ENCODE measurements at regions not wholly inside any gene's neighbourhood (a gene's known extent, or its start where the extent isn't known, plus 50 kb on each side); places are given as distances from the start of the nearest gene placed in this dataset.
"Not testable (repeated sequence)": the region's sequence is repeated elsewhere in the genome, so short reads cannot be mapped to it uniquely, and the experiment has no call there.

DNA sequence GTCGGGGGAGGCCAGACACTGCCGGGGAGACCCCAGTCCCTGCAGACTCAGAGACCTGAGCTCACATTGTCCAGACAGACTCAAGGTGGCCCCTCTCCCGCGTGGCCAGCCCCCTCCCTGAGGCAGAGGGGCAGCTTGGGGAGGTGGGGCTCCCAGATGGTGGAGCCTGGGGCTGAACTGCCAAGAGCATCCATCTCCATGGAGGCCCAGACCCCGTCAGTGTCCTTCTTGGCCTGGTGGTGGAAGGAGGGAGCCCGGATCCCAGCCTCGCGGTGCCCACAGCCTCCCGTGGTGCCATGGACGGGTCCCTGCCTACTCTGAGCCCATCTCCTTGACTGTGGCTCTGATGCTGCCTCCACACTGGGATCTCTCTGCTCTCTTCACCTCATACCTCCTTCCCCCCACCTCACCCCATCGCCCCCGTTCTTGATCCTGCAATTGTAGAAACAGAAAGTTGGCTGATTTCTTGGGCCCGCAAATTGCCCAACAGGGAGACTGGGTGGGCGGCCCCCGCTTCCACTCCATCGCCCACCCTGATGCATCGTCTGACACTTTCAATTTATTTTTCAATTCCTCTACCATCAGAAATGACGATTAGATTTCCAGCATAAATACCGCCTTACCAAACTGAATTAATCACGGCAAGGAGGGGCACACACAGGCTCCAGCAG is 348.9 kb downstream of the MATN1 start:
- no peak for DNase-seq

DNA sequence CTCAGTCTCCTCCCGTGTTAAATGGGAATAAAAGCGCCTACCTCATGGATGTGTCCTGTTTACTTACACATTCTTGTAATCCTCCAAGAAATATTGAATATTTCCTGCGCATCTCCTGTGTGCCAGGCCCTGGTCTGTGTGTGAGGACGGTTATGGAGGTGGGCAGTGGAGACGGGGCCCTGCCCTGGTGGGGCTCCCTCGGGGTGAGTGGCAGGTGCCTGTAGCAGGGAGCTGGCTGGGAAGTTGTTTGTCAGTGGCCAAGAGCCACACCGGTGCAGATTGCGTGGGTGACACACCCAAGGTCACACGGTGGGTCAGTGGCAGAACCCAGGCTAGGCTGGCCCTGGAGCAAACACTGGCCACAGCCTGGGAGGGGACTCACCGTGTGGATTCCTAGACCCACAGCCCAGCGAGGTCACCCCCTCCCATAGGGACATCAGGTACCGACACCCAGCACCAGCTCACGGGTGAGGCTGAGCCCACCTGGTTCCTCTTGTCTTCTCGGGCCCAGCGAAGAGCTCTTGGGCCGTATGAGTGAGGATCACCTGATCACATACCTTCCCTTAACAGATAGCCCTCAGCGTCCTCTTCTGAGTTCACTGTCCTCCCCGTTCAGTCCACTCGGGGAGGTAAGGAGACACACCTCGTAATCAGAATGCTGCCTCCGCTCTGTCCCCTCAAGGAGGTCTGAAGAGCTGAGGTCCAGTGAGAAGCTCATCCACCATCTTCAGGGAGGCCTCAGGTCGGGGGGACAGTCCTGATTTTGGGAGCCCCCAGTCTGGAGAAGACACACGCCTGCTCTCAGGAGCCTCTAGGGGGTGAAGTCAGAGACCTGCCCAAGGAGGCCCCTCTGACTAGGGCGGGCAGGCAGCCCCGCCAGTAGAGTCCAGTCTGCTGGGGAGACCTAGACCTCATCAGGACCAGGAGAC is 349.6 kb downstream of the MATN1 start:
- DNase-seq, result no peak

GRCh38 chr1:30372792-30373433 is 350.5 kb downstream of the MATN1 start:
- DNase-seq, result no peak

GRCh38 chr1:30371888-30372791 is 351.2 kb downstream of the MATN1 start:
- no peak for DNase-seq

GRCh38 chr1:30371179-30371788 is 352.1 kb downstream of the MATN1 start:
- DNase-seq, result no peak

- no peak for DNase-seq
These were observed 354.6 kb downstream of the MATN1 start for GRCh38 chr1:30368651-30369240.

- no peak for DNase-seq
These were observed 356.5 kb downstream of the MATN1 start for GRCh38 chr1:30366911-30367310.

DNA sequence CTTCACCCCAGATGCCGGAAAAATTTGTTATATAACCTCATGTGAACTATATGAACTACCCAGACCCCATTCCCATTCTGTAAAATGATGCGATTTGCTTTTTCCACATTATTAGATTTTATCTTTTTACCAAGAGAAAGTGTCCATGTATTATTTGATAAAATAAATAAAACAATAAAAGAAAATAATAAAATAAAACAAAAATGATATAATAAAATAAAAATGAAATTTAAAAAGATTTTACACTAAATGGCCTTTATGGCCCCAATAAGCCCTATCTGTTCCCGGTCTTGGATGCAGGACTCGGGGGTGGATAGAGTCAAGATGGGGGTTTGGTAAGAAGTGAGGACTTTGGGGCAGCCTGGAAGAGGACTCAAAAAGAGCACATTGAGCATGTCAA is 357.2 kb downstream of the MATN1 start:
- DNase-seq, result no peak

- DNase-seq, result no peak
These were observed 357.8 kb downstream of the MATN1 start for GRCh38 chr1:30365596-30365995.

- no peak for DNase-seq
These were observed 360.4 kb downstream of the MATN1 start for GRCh38 chr1:30363031-30363430.

- DNase-seq, result no peak
These were observed 360.8 kb downstream of the MATN1 start for GRCh38 chr1:30362603-30362990.

DNA sequence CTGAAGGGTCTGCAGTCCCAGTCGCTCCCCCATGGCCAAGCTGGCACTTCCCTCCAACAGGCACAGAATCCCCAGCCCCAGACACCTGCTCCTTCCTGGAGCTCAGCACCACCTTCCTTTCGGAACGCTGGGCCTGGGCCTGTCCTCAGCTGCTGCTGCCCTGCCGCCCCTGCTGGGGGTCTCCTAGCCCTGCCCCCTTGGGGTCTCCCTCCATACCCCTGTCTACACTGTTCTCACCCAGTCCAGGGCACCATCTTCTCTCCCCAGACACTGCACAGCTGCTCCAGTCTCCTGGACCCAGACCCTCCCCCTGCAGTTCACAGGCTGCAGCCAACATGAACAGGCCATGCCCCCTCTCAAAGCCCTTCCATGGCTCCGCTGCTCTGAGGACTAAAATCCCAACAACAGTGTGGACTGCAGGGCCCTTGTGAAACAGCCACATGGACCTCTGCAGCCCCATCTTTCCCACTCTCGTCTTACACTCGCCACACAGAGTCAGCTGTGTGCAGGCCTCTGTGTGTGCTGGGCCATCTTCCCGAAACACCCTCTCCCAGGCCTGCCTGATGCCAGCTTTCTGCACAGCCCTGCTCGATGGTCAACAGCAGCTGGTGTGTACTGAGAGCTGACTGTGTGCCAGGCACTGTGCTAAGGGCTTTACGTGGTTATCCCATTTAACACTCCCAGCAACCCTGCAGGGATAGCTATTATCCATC is 361.3 kb downstream of the MATN1 start:
- not testable (repeated sequence) for DNase-seq

GRCh38 chr1:30360753-30361152 is 362.6 kb downstream of the MATN1 start:
- no peak for DNase-seq

DNA sequence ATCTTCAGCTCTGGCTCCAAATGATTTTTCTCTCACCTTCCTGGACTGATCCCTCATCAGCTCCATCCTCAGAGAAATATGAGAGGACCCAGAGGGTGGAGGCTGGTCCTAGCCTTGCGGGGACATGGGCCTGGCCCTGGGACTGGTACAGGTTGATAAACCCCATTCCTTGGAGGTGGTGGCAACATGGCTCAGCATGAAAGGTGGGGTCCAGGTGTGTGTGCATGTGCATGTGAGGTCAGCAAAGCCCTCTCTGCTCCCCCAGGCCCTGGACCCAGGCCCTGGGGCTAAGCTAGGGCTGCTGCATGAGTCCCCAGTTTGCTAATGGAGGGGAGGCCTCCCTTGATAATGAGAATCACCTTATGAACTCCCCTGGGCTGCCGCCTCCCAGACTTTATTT is 363.1 kb downstream of the MATN1 start:
- no peak for DNase-seq

DNA sequence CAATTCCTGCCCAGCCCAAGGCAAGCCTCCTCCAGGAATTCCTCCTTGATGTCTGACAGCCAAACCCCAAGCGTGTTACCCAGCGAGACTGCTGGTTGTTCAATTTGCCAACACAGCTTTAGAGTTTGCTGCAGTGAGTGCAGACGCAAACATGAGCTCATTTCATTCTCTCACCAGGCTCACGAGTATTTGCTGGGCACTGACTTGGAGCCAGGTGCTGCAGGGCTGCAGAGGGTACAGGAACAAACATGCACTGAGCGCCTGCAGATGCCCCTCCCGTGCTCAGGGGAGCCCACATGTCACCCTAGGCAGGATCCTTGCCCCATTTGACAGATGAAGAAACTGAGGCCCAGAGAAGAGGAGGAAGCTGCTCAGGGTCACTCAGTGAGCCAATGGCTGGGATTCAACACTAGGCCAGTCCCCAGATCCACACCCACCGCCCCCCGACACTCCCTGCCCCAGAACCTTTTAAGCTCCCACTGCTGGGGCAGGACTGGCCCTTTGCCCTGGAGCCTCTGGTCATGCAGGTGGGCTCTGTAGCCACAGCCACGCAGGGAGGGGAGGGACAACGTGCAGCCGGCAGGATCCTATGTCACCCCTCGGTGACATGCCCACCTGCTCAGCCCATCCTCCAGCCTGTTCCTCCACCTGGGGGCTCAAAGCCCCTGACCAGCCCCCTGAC is 363.7 kb downstream of the MATN1 start:
- peak; percentile 32 for DNase-seq

DNA sequence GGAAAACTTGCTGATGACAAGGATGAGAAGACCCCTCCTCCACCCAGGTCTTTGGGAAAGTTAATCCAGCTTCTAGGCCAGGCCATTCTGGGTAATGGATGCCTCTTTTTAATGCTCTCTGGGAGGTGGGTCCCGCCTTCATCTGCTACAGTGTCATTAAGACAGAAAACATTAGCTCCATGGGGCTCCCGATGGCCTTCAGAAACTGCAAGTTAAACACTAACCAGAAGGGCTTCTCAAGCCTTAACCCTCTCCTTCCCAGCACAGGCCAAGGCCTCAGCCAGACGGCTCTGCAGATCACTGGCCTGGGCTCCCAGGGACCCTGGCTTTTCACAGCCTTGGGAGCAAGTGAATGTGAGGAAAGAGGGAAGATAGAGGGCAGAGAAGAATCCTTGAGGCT is 364.9 kb downstream of the MATN1 start:
- DNase-seq, result no peak

DNA sequence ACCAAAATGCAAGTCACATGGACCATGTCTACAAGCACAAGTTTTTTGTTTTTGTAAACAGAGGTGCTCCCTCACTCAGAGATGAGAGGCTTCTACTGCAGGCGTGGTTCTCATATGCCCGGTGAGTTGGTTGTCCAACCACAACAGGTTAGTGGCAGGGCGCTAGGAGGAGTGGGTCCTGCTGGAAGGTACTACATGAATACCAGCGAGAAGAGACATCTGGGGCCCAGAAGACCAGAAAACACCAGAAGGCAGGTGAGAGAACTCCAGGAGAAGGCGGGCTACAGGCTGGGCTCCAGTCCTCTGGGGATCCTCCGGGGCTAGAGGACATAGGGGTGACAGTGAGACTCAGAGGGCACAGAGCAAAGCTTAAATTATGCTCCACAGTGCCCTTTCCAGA is 366.5 kb downstream of the MATN1 start:
- DNase-seq, result no peak

- no peak for DNase-seq
These were observed 369.0 kb downstream of the MATN1 start for GRCh38 chr1:30354410-30354809.

DNA sequence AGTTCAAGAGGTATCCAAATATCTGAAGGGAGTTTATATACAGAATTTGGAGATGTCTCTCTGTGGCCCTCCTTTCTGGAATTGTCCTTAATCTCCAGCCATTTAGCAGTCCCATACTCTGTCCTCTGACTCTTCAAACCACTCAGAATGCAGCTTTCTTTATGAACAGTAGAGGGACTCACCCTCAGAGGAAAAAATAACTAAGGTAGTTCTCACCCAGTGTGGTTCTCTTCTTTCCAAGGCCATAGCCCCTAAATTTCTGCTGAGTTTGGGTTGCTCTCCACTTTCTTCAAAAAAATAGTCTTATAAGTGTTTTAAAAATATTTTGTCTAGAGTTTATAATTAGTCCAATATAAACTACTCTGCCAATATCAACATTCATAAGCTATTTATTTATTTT is 369.7 kb downstream of the MATN1 start:
- no peak for DNase-seq

DNA sequence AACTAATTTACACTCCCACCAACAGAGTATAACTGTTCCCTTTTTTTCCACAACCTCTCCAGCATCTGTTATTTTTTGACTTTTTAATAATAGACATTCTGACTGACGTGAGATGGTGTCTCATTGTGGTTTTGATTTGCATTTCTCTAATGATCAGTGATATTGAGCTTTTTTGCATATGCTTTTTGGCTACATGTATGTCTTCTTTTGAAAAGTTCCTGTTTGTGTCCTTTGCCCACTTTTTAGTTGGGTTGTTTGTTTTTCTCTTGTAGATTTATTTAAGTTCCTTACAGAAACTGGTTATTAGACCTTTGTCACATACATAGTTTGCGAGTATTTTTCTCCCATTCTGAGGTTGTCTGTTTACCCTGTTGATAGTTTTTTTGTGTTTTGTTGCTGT is 375.2 kb downstream of the MATN1 start:
- no peak for DNase-seq

All from NCI-H1092 (cell line).